Bronchial epithelial cell (primary cell): ENCODE measurements at regions not wholly inside any gene's neighbourhood (a gene's known extent, or its start where the extent isn't known, plus 50 kb on each side); places are given as distances from the start of the nearest gene placed in this dataset.

ENCODE experiments used
- DNase-seq: peaks from one replicate; pipeline ENCODE4 v3.0.0-alpha.2; 2010; ENCODE audit warnings: low read depth
- FAIRE-seq: peaks from 2 replicates; lab custom pipeline; 2011; peaks lifted over from hg19 to GRCh38; lab: Jason Lieb, UNC
- H3K27me3 ChIP-seq: 2 replicates; pipeline ENCODE4 v1.5.1; 2011; ENCODE audit warnings: low read length; ENCODE audit not compliant: control insufficient read depth, insufficient read depth
- H3K36me3 ChIP-seq: 2 replicates; pipeline ENCODE4 v1.5.1; 2011; ENCODE audit warnings: low read length; ENCODE audit not compliant: control insufficient read depth, insufficient read depth
- H3K4me3 ChIP-seq: 2 replicates; pipeline ENCODE4 v1.5.1; 2011; ENCODE audit warnings: mild to moderate bottlenecking, low read depth, low read length, control low read depth
- TF ChIP-seq, protein P1 (sequence below): IDR thresholded peaks from 2 replicates; pipeline ENCODE4 v1.5.1; 2011; ENCODE audit warnings: mild to moderate bottlenecking, moderate library complexity, low read length, control low read depth, inconsistent platforms; ENCODE audit not compliant: insufficient read depth, severe bottlenecking

DNA sequence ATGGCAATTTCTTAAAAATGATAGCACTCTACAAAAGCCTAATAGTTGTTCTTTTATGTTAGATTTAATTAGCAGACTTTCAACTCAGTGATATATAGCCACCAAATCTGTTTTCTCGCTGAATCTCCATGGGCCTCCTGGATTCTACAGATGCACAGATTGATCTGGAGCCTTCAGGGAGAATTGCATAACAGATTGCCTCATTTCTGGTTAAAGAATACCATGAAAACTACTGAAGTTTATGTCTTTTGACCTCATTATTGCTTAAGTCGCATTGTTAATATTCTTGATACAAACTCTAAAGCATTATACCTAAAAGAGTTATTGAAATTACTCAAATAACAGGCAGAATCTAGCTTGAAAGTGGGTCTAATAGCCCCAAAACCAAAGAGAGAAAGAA, 53.7 kb upstream of the PRR20A start:
- Histone ChIP-seq H3K27me3 (no peaks in the 10 kb centered on the region), H3K4me3 (no peak overlapping the region), H3K36me3 (no peaks in the 10 kb centered on the region)
- no peak for DNase-seq
- TF ChIP-seq, protein P1, sequence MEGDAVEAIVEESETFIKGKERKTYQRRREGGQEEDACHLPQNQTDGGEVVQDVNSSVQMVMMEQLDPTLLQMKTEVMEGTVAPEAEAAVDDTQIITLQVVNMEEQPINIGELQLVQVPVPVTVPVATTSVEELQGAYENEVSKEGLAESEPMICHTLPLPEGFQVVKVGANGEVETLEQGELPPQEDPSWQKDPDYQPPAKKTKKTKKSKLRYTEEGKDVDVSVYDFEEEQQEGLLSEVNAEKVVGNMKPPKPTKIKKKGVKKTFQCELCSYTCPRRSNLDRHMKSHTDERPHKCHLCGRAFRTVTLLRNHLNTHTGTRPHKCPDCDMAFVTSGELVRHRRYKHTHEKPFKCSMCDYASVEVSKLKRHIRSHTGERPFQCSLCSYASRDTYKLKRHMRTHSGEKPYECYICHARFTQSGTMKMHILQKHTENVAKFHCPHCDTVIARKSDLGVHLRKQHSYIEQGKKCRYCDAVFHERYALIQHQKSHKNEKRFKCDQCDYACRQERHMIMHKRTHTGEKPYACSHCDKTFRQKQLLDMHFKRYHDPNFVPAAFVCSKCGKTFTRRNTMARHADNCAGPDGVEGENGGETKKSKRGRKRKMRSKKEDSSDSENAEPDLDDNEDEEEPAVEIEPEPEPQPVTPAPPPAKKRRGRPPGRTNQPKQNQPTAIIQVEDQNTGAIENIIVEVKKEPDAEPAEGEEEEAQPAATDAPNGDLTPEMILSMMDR: no peak
- FAIRE-seq: no peak
